ENCODE measurements at regions not wholly inside any gene's neighbourhood (a gene's known extent, or its start where the extent isn't known, plus 50 kb on each side); places are given as distances from the start of the nearest gene placed in this dataset.

- TF ChIP-seq CTCF (IDR thresholded peaks at IDR 0.05) (no peak), EP300 (IDR thresholded peaks at IDR 0.05) (no peak), POLR2A (IDR thresholded peaks at IDR 0.05) (no peak), POLR2AphosphoS5 (IDR thresholded peaks at IDR 0.05) (no peak)
Observed at GRCh38 chr15:37594417-37594816, 340.0 kb upstream of the TMCO5A start.
